GM06990 (cell line): ENCODE measurements at regions not wholly inside any gene's neighbourhood (a gene's known extent, or its start where the extent isn't known, plus 50 kb on each side); places are given as distances from the start of the nearest gene placed in this dataset.
A peak's percentile ranks its signal among the peaks of the same experiment; 100 is the strongest.

ENCODE experiments used
- DNase-seq: peaks from one replicate; pipeline ENCODE4 v3.0.0-alpha.2; 2011; ENCODE audit not compliant: insufficient read length; ENCODE audit errors: extremely low read depth
- H3K27me3 ChIP-seq: replicated peaks from 2 replicates; pipeline ENCODE4 v1.6.0; 2011; ENCODE audit warnings: low read length; ENCODE audit not compliant: control insufficient read depth, insufficient read depth
- H3K36me3 ChIP-seq: 2 replicates; pipeline ENCODE4 v1.5.1; 2011; ENCODE audit warnings: low read length; ENCODE audit not compliant: control insufficient read depth, insufficient read depth
- H3K4me3 ChIP-seq: replicated peaks from 2 replicates; pipeline ENCODE4 v1.5.1; 2011; ENCODE audit warnings: low read depth, mild to moderate bottlenecking, control low read depth, low read length
- CTCF ChIP-seq: IDR thresholded peaks from 2 replicates; pipeline ENCODE4 v1.5.1; 2011; ENCODE audit warnings: low read length, control low read depth, mild to moderate bottlenecking, inconsistent platforms; ENCODE audit not compliant: insufficient read depth, poor library complexity, severe bottlenecking

- Histone ChIP-seq H3K27me3 (no peaks in the 10 kb centered on the region), H3K36me3 (no peaks in the 10 kb centered on the region), H3K4me3 (no peak overlapping the region)
- TF ChIP-seq CTCF: no peak
- no peak for DNase-seq
Measured at GRCh38 chr18:32544088-32544487, 73.4 kb upstream of the GAREM1 start.

- DNase-seq: no peak
- no peaks in the 10 kb centered on the region for H3K27me3 ChIP-seq
- no peaks in the 10 kb centered on the region for H3K36me3 ChIP-seq
- H3K4me3 ChIP-seq: no peak overlapping the region
- no peak for TF ChIP-seq CTCF
Measured at GRCh38 chr18:32542221-32542798, 71.6 kb upstream of the GAREM1 start.

- Histone ChIP-seq H3K27me3 (no peaks in the 10 kb centered on the region), H3K36me3 (no peaks in the 10 kb centered on the region), H3K4me3 (no peak overlapping the region)
- no peak for TF ChIP-seq CTCF
- DNase-seq: peak; percentile 15
Measured at GRCh38 chr18:32530947-32531651, 60.4 kb upstream of the GAREM1 start.

- Histone ChIP-seq H3K36me3 (no peaks in the 10 kb centered on the region), H3K27me3 (no peaks in the 10 kb centered on the region), H3K4me3 (no peak overlapping the region)
- no peak for DNase-seq
- no peak for TF ChIP-seq CTCF
Measured at GRCh38 chr18:32529722-32530420, 59.2 kb upstream of the GAREM1 start.

GRCh38 chr18:32520771-32521170 lies 50.1 kb upstream of the GAREM1 start:
- Histone ChIP-seq H3K4me3 (no peak overlapping the region), H3K27me3 (no peaks in the 10 kb centered on the region), H3K36me3 (no peaks in the 10 kb centered on the region)
- DNase-seq: no peak
- no peak for TF ChIP-seq CTCF
